AG04449 (cell line): ENCODE measurements at regions not wholly inside any gene's neighbourhood (a gene's known extent, or its start where the extent isn't known, plus 50 kb on each side); places are given as distances from the start of the nearest gene placed in this dataset.

Experiments used
- CTCF ChIA-PET: fragments of 350-600 bp; formaldehyde crosslinking; extraction: SDS; loops from one replicate; lab custom pipeline; 2021; ENCODE audit warnings: antibody characterized with exemption; lab: Yijun Ruan, JAX
- POLR2A ChIA-PET: fragments of 400-600, 350-600 bp; formaldehyde crosslinking; extraction: SDS; loops from one replicate; lab custom pipeline; 2020; ENCODE audit warnings: antibody characterized with exemption, inconsistent platforms; lab: Yijun Ruan, JAX
- DNase-seq: peaks from one replicate; pipeline ENCODE4 v3.0.0-alpha.2; 2010; ENCODE audit warnings: low read depth, low spot score
- H3K4me3 ChIP-seq: 2 replicates; pipeline ENCODE4 v1.5.1; 2011; ENCODE audit warnings: low read depth, mild to moderate bottlenecking, control low read depth, low read length
- TF ChIP-seq, protein P1 (sequence below): IDR thresholded peaks from one replicate; pipeline ENCODE4 v1.5.1; 2011; ENCODE audit warnings: mild to moderate bottlenecking, moderate library complexity, low read length, control low read depth, inconsistent platforms; ENCODE audit not compliant: insufficient read depth; ENCODE audit errors: missing control alignments

DNA sequence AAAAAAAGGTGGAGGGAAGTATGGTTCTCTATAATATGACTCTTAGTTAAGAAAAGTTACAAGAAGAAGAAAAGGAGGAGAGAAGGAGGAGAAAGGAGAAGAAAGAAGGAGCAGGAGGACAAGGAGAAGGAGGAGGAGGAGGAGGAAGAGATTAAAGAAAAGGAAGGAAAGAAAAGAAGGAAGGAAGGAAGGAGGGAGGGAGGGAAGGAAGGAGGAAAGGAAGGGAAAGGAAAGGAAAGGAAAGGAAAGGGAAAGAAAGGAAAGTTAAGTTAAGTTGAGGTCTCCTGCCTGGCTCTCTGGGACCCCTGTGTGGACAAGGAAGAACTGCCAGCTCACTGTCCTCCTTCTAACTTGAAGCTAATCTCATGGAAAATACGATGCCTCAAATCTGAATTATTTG, 429.5 kb downstream of the TSHZ3 start:
- ChIA-PET CTCF (no interaction called here), POLR2A (no interaction called here)
- DNase-seq: no peak
- no peak overlapping the region for H3K4me3 ChIP-seq
- TF ChIP-seq, protein P1, sequence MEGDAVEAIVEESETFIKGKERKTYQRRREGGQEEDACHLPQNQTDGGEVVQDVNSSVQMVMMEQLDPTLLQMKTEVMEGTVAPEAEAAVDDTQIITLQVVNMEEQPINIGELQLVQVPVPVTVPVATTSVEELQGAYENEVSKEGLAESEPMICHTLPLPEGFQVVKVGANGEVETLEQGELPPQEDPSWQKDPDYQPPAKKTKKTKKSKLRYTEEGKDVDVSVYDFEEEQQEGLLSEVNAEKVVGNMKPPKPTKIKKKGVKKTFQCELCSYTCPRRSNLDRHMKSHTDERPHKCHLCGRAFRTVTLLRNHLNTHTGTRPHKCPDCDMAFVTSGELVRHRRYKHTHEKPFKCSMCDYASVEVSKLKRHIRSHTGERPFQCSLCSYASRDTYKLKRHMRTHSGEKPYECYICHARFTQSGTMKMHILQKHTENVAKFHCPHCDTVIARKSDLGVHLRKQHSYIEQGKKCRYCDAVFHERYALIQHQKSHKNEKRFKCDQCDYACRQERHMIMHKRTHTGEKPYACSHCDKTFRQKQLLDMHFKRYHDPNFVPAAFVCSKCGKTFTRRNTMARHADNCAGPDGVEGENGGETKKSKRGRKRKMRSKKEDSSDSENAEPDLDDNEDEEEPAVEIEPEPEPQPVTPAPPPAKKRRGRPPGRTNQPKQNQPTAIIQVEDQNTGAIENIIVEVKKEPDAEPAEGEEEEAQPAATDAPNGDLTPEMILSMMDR: no peak

DNA sequence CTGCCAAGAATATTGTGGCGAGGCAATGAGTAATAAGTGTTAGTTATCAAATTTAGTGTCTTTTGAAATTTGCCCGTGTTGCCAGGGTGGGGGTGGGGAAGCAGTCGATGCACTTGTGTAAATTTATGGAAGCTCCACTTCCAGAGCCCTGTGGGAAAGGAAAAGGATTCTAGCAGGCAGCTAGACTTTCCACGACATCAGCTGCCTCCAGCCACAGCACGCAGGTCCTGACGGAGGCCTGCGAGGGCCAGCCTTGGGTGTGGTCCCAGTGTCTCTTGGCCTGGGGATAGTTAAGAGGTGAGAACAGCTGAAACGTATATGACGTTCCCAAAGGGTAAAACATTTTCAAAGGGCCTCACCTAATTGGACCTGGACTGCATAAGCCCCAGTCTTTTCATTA, 433.0 kb downstream of the TSHZ3 start:
- no peak for DNase-seq
- CTCF ChIA-PET: no interaction called here
- TF ChIP-seq, protein P1: no peak

DNA sequence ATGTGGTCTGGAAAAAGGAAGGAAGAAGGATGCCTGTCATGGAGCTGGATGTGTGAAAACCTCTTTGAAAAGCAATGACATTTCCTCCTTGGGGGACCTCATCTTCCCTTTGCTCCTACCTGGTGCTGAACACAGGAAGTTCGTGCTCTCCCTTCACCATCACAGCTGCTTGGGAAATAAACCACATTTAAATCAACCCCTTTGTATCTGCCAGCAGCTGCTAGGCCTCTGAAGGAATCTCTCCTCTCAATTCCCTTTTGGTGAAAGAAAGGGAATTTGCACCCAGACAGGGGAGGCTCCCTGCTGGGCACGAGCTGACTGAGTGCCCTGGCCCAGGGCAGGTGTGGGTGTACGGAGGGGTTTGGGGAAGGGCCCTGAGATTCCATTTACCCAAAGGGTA, 437.7 kb downstream of the TSHZ3 start:
- CTCF ChIA-PET: no interaction called here
- TF ChIP-seq, protein P1: no peak
- POLR2A ChIA-PET: no interaction called here
- no peak for DNase-seq
- H3K4me3 ChIP-seq: no peak overlapping the region

More for the DNA sequence above, 433.0 kb downstream of the TSHZ3 start:
- POLR2A ChIA-PET: no interaction called here
- H3K4me3 ChIP-seq: no peak overlapping the region

DNA sequence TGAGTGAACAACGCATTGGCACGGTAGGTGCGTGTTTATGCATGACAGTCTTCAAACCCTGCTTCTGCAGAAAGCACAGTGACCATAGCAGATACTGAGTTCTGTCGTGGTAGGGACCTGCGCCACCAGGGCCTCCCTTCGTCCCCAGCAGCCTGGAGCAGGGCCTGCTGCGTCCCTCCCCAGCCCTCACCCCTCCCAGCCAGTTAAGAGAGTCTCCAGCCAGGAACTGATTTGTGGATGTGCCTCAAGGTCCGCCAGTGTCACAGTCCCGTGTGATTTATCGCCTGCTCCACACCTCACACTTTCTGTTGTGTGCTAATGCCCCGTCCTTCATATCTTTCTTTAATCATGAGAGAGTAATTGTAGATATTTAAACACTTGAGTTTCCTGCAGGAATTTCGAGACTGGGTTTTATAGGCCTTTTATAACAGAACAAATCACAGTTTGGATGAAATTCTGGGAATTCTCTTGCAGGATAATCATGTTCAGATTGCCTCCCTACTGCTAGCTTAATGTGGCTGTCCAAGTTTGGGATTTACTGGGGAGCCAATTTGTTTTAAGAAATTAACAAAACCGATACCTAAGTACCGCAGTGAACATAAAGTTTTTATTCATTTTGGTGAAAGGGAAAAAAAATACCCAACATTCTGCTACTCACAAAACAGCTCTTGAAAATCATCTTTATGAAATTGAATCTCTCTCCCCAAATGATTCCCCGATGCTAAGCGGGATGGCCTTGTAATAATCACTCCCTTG, 438.6 kb downstream of the TSHZ3 start:
- CTCF ChIA-PET: no interaction called here

DNA sequence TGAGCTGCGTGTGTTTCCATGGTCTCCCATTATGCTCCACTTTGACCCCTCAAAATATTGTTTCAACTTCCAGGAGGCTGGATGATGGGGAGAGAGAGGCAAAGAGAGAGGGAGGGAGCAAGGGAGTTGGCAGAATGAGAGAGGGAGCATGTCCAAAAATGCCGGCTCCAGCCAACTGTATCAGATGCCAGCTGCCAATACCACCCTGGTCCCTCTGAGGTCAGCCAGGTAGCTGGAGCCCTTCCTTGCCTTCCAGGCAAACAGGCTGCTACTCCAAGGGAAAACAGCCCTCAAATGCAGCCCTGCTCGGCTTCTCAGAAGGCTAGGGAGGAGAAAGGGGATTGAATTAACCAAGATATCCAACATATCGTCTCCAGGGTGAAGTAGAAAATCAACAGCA, 440.0 kb downstream of the TSHZ3 start:
- POLR2A ChIA-PET: no interaction called here

More for the DNA sequence above, 438.6 kb downstream of the TSHZ3 start:
- POLR2A ChIA-PET: no interaction called here
- no peak overlapping the region for H3K4me3 ChIP-seq
- no peak for DNase-seq
- TF ChIP-seq, protein P1: no peak

DNA sequence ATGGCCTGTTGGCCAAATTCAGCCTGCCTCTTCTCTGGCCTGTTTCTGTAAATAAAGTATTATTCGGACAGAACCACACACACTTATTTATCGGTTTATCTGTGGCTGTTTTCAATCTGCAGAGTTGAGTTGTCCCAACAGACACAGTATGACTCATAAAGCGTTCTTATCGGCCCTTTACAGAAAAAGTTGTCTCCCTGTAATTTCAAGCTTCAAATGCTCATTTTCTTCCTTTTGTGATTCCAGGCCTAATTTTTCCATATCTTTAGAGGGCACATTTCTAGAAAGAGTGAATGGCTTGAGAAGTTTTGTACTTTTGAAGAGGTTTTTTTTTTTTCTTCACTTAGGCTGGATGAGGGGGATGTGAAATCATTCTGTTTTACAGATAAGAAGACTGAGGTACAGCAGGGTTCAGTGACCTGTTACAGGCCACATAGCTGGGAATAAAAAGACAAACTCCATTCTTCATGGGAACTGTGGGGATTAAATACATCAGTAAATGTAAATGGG, 440.9 kb downstream of the TSHZ3 start:
- TF ChIP-seq, protein P1: no peak
- POLR2A ChIA-PET: no interaction called here
- CTCF ChIA-PET: no interaction called here
- no peak for DNase-seq
- no peak overlapping the region for H3K4me3 ChIP-seq

More for the DNA sequence above, 440.0 kb downstream of the TSHZ3 start:
- TF ChIP-seq, protein P1: no peak
- no peak overlapping the region for H3K4me3 ChIP-seq
- no peak for DNase-seq
- CTCF ChIA-PET: no interaction called here
